T-cell (primary cell): ENCODE measurements at regions not wholly inside any gene's neighbourhood (a gene's known extent, or its start where the extent isn't known, plus 50 kb on each side); places are given as distances from the start of the nearest gene placed in this dataset.

Experiments
- ATAC-seq, 4 experiments: fragments of 200-7000 bp in 3 of 4; fragments of 150-1000 bp in 1 of 4; cut with Tn5 transposase; replicated peaks in 1 of 4; 1 replicate in 3 of 4; 2 replicates in 1 of 4; pipeline ENCODE4 v1.10.0; 2021; ENCODE audit warnings: moderate library complexity in 3 of 4, mild to moderate bottlenecking in 2 of 4, moderate number of reproducible peaks in 1 of 4
- CTCF ChIA-PET, 2 donors: fragments of 300-600 bp; sonication (Branson Sonifier 250); formaldehyde crosslinking; loops; one replicate each; lab custom pipeline; 2022; ENCODE audit warnings: antibody characterized with exemption in 2 of 2; lab: Charles Lee
- POLR2A ChIA-PET, 2 donors: fragments of 300-600 bp; sonication (Branson Sonifier 250); formaldehyde crosslinking; loops; one replicate each; lab custom pipeline; 2022; ENCODE audit warnings: antibody characterized with exemption in 2 of 2; lab: Charles Lee
- DNase-seq, 35 experiments: peaks; one replicate each; pipeline versions ENCODE4 v3.0.0 to v3.0.0-alpha.2; 2013 to 2023
- H3K27ac ChIP-seq: one replicate; pipeline ENCODE4 v1.5.1; 2013; ENCODE audit warnings: low read length
- H3K27me3 ChIP-seq, 2 experiments: replicated peaks in 1 of 2; 1 replicate in 1 of 2; 2 replicates in 1 of 2; pipeline versions ENCODE4 v1.6.1 to v1.7.0; 2013; ENCODE audit warnings: low read length in 1 of 2, mixed read lengths in 1 of 2; ENCODE audit not compliant: control insufficient read depth in 2 of 2, insufficient read depth in 2 of 2; ENCODE audit errors: extremely low read depth in 1 of 2
- H3K36me3 ChIP-seq, 2 donors: 1 replicate in 1 of 2; 2 replicates in 1 of 2; pipeline versions ENCODE4 v1.6.1 to v1.7.0; 2013; ENCODE audit warnings: low read length in 1 of 2; ENCODE audit not compliant: control insufficient read depth in 2 of 2, insufficient read depth in 1 of 2; ENCODE audit errors: extremely low read depth in 1 of 2
- H3K4me1 ChIP-seq, 2 experiments: 1 replicate in 1 of 2; 2 replicates in 1 of 2; pipeline versions ENCODE4 v1.6.1 to v1.7.0; 2013; ENCODE audit warnings: low read length in 2 of 2, mixed read lengths in 1 of 2; ENCODE audit not compliant: insufficient read depth in 2 of 2, control insufficient read depth in 1 of 2; ENCODE audit errors: extremely low read depth in 1 of 2
- H3K4me3 ChIP-seq, 2 donors: 1 replicate in 1 of 2; 2 replicates in 1 of 2; pipeline versions ENCODE4 v1.5.1 to v1.7.0; 2013; ENCODE audit warnings: mild to moderate bottlenecking in 2 of 2, low read length in 1 of 2, moderate library complexity in 1 of 2; ENCODE audit not compliant: control insufficient read depth in 1 of 2; ENCODE audit errors: extremely low read depth in 1 of 2
- H3K9me3 ChIP-seq: 2 replicates; pipeline ENCODE4 v1.7.0; 2013
- H3K27ac Mint-ChIP-seq, 2 donors: one replicate each; pipeline ENCODE4 v1.8.0; 2020 to 2021; ENCODE audit warnings: mild to moderate bottlenecking in 2 of 2, mixed read lengths in 2 of 2
- H3K27me3 Mint-ChIP-seq, 2 donors: one replicate each; pipeline ENCODE4 v1.8.0; 2021 to 2022; ENCODE audit warnings: mixed read lengths in 2 of 2
- H3K36me3 Mint-ChIP-seq: one replicate; pipeline ENCODE4 v1.8.0; 2021; ENCODE audit warnings: mixed read lengths
- H3K4me1 Mint-ChIP-seq, 3 donors: one replicate each; pipeline ENCODE4 v1.8.0; 2020 to 2022; ENCODE audit warnings: mixed read lengths in 3 of 3, mild to moderate bottlenecking in 1 of 3
- H3K4me3 Mint-ChIP-seq, 3 donors: one replicate each; pipeline ENCODE4 v1.8.0; 2020 to 2022; ENCODE audit warnings: mild to moderate bottlenecking in 3 of 3, mixed read lengths in 3 of 3, moderate library complexity in 3 of 3
- H3K9me3 Mint-ChIP-seq, 3 donors: one replicate each; pipeline ENCODE4 v1.8.0; 2020 to 2022; ENCODE audit warnings: mixed read lengths in 3 of 3
- WGBS: methylation state at CpG from one replicate; pipeline ENCODE4 v1.1.5; 2013; ENCODE audit warnings: missing lambda C conversion rate; ENCODE audit not compliant: insufficient coverage; 5-methylcytosine and 5-hydroxymethylcytosine counted together

GRCh38 chr1:177383715-177384114 lies 213.0 kb downstream of the BRINP2 start:
- H3K9me3 Mint-ChIP-seq, result peaks cover 9 to 18% (median 15%) of the 10 kb centered on the region in 3 donors
- no peak overlapping the region for H3K4me3 Mint-ChIP-seq
- no peak for DNase-seq
- no peaks in the 10 kb centered on the region for H3K4me1 Mint-ChIP-seq
- Histone ChIP-seq H3K4me1 (no peaks in the 10 kb centered on the region), H3K4me3 (no peak overlapping the region), H3K27me3 (peaks cover 0 to 3% of the 10 kb centered on the region in 2 experiments), H3K36me3 (no peaks in the 10 kb centered on the region), H3K9me3 (no peaks in the 10 kb centered on the region), H3K27ac (no peak overlapping the region)
- H3K27me3 Mint-ChIP-seq, result no peaks in the 10 kb centered on the region
- POLR2A ChIA-PET, result no interaction called here
- no peak overlapping the region for H3K27ac Mint-ChIP-seq
- CTCF ChIA-PET, result no interaction called here
- no peaks in the 10 kb centered on the region for H3K36me3 Mint-ChIP-seq
- ATAC-seq, result no peak
- no CpG with 5 or more reads among the region's 1 CpG for WGBS

- Mint-ChIP-seq H3K9me3 (peaks cover 15 to 32% (median 22%) of the 10 kb centered on the region in 3 donors), H3K27ac (no peak overlapping the region), H3K27me3 (no peaks in the 10 kb centered on the region), H3K4me3 (no peak overlapping the region), H3K4me1 (no peaks in the 10 kb centered on the region), H3K36me3 (no peaks in the 10 kb centered on the region)
- Histone ChIP-seq H3K27me3 (no peaks in the 10 kb centered on the region), H3K4me3 (no peak overlapping the region), H3K4me1 (no peaks in the 10 kb centered on the region), H3K27ac (no peak overlapping the region), H3K36me3 (no peaks in the 10 kb centered on the region), H3K9me3 (no peaks in the 10 kb centered on the region)
- no CpG with 5 or more reads among the region's 2 CpGs for WGBS
- ChIA-PET POLR2A (no interaction called here), CTCF (no interaction called here)
- DNase-seq (no peak), ATAC-seq (no peak)
Measured at GRCh38 chr1:177377866-177378265, 207.1 kb downstream of the BRINP2 start.

DNA sequence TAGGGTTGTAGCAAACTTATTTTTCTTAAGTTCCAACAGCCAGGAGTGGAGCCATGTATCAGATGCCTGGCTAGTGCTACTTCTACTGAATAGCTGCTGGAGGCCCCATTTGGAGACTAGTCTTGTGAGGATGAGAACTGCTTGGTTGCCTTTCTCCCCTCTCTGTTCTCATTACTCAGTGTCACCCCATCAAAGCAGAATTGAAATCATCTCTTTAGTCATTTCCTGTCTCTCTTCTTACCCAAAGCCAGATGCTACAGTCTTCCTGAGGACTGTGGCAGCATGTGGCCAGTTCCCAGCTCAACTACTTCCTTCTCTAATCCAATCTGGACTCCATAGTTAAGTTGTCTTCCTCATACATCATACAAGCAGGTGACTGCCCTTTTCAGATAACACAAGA lies 197.5 kb downstream of the BRINP2 start:
- no peaks in the 10 kb centered on the region for H3K36me3 ChIP-seq
- Mint-ChIP-seq H3K9me3 (peaks cover 5 to 12% (median 6%) of the 10 kb centered on the region in 3 donors), H3K4me1 (no peaks in the 10 kb centered on the region), H3K4me3 (no peak overlapping the region), H3K27ac (no peak overlapping the region), H3K27me3 (no peaks in the 10 kb centered on the region), H3K36me3 (no peaks in the 10 kb centered on the region)
- ChIA-PET POLR2A (no interaction called here), CTCF (no interaction called here)
- no peaks in the 10 kb centered on the region for H3K4me1 ChIP-seq
- DNase-seq (no peak), ATAC-seq (no peak)
- H3K9me3 ChIP-seq, result no peaks in the 10 kb centered on the region
- no peak overlapping the region for H3K27ac ChIP-seq
- no peaks in the 10 kb centered on the region for H3K27me3 ChIP-seq
- H3K4me3 ChIP-seq, result no peak overlapping the region

- no peaks in the 10 kb centered on the region for H3K36me3 Mint-ChIP-seq
- H3K36me3 ChIP-seq, result no peaks in the 10 kb centered on the region
- POLR2A ChIA-PET, result no interaction called here
- H3K4me1 Mint-ChIP-seq, result no peaks in the 10 kb centered on the region
- CTCF ChIA-PET, result no interaction called here
- no peak overlapping the region for H3K4me3 Mint-ChIP-seq
- no peaks in the 10 kb centered on the region for H3K27me3 Mint-ChIP-seq
- no peaks in the 10 kb centered on the region for H3K27me3 ChIP-seq
- H3K4me1 ChIP-seq, result no peaks in the 10 kb centered on the region
- no CpG with 5 or more reads among the region's 2 CpGs for WGBS
- ATAC-seq (no peak), DNase-seq (no peak)
- H3K27ac Mint-ChIP-seq, result no peak overlapping the region
- peaks cover 2 to 5% (median 3%) of the 10 kb centered on the region in 3 donors for H3K9me3 Mint-ChIP-seq
- no peak overlapping the region for H3K4me3 ChIP-seq
- no peak overlapping the region for H3K27ac ChIP-seq
- no peaks in the 10 kb centered on the region for H3K9me3 ChIP-seq
Measured at GRCh38 chr1:177366091-177366490, 195.3 kb downstream of the BRINP2 start.

- H3K27ac Mint-ChIP-seq, result no peak overlapping the region
- no peak for ATAC-seq
Measured at GRCh38 chr1:177360791-177361190, 190.0 kb downstream of the BRINP2 start.

DNA sequence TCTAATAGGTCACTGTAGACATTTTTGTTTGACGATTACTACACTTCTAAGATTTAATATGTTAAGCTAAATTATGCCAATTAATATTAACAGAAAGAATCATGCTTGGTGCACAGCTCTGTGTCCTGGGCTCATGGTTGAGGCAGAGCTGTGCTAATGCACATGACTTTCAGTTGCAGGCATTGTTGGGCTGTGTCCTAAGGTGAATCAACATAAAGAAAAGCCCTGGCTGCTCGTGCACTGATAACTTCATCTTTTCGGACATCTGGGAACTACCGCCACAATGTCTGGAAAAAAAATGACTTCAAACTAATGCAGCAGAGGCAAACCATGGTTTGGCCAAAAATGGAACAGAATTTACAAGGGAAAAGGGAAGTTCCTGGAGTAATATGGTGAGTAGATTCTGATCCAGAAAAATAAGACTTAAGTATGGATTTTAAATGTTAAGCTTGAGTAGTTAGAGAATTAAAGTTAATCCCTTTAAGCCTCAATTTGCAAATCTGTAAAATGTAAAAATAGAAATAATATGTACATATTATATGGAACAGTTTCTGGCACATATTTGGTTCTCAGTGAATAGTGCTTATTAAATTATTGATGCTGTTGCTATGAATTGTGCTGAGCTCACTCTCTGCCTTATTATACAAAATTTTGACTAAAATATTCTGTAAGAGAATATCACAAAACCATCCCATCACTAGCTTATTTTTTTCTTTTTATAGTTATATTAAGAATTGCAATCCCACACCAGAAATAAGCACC lies 186.1 kb downstream of the BRINP2 start:
- DNase-seq (no peak), ATAC-seq (no peak)
- ChIA-PET CTCF (interaction anchor here in 1 of 2 donors (0.6 kb wide), 1 partner anchor 53 kb away, joined by 3 read pairs; no protein-coding TSS in a partner anchor), POLR2A (no interaction called here)
- no peaks in the 10 kb centered on the region for H3K4me1 Mint-ChIP-seq
- no peak overlapping the region for H3K4me3 ChIP-seq
- no peaks in the 10 kb centered on the region for H3K36me3 Mint-ChIP-seq
- H3K9me3 Mint-ChIP-seq, result peaks cover 0 to 6% (median 6%) of the 10 kb centered on the region in 3 donors
- no peaks in the 10 kb centered on the region for H3K4me1 ChIP-seq
- H3K36me3 ChIP-seq, result no peaks in the 10 kb centered on the region
- H3K4me3 Mint-ChIP-seq, result no peak overlapping the region
- no peak overlapping the region for H3K27ac Mint-ChIP-seq
- H3K27me3 Mint-ChIP-seq, result no peaks in the 10 kb centered on the region
- 60% methylated on average over 1 of the region's 4 CpGs for WGBS
- no peak overlapping the region for H3K27ac ChIP-seq
- no peaks in the 10 kb centered on the region for H3K27me3 ChIP-seq
- H3K9me3 ChIP-seq, result no peaks in the 10 kb centered on the region

More at GRCh38 chr1:177360791-177361190, 190.0 kb downstream of the BRINP2 start:
- no peaks in the 10 kb centered on the region for H3K27me3 Mint-ChIP-seq
- H3K9me3 ChIP-seq, result no peaks in the 10 kb centered on the region
- no peaks in the 10 kb centered on the region for H3K4me1 ChIP-seq
- ChIA-PET CTCF (no interaction called here), POLR2A (no interaction called here)
- H3K27me3 ChIP-seq, result no peaks in the 10 kb centered on the region
- peaks cover 0 to 6% (median 4%) of the 10 kb centered on the region in 3 donors for H3K9me3 Mint-ChIP-seq
- H3K4me3 Mint-ChIP-seq, result no peak overlapping the region
- H3K4me1 Mint-ChIP-seq, result no peaks in the 10 kb centered on the region
- no peaks in the 10 kb centered on the region for H3K36me3 ChIP-seq
- no CpG with 5 or more reads among the region's 2 CpGs for WGBS
- no peak for DNase-seq
- H3K36me3 Mint-ChIP-seq, result no peaks in the 10 kb centered on the region
- H3K4me3 ChIP-seq, result no peak overlapping the region
- H3K27ac ChIP-seq, result no peak overlapping the region
